WERI-Rb-1 (cell line): ENCODE measurements at regions not wholly inside any gene's neighbourhood (a gene's known extent, or its start where the extent isn't known, plus 50 kb on each side); places are given as distances from the start of the nearest gene placed in this dataset.

Experiments used
- DNase-seq: peaks from one replicate; pipeline ENCODE4 v3.0.0-alpha.2; 2020
- H3K27ac ChIP-seq: fragments of 250-450 bp; sonication (Bioruptor Pico); 2 replicates; pipeline ENCODE4 v1.5.1; 2020; ENCODE audit warnings: mild to moderate bottlenecking, moderate library complexity
- H3K27me3 ChIP-seq: fragments of 250-450 bp; sonication (Bioruptor Pico); 2 replicates; pipeline ENCODE4 v1.5.1; 2021; ENCODE audit warnings: mild to moderate bottlenecking, low read depth, moderate library complexity; ENCODE audit not compliant: insufficient read depth, severe bottlenecking
- H3K36me3 ChIP-seq: fragments of 250-450 bp; sonication (Bioruptor Pico); 2 replicates; pipeline ENCODE4 v1.5.1; 2020; ENCODE audit warnings: mild to moderate bottlenecking, moderate library complexity
- H3K4me3 ChIP-seq: 2 replicates; pipeline ENCODE4 v1.5.1; 2011; ENCODE audit warnings: low read depth, mild to moderate bottlenecking, control low read depth, low read length
- H3K9me3 ChIP-seq: fragments of 250-450 bp; sonication (Bioruptor Pico); 2 replicates; pipeline ENCODE4 v1.5.1; 2021; ENCODE audit warnings: mild to moderate bottlenecking, moderate library complexity; ENCODE audit not compliant: severe bottlenecking
- CTCF ChIP-seq: IDR thresholded peaks from 2 replicates; pipeline ENCODE4 v1.5.1; 2011; ENCODE audit warnings: low read depth, mild to moderate bottlenecking, control low read depth, inconsistent platforms, low read length

- Histone ChIP-seq H3K9me3 (peaks cover 2% of the 10 kb centered on the region), H3K36me3 (no peaks in the 10 kb centered on the region), H3K4me3 (no peak overlapping the region), H3K27ac (no peak overlapping the region), H3K27me3 (no peaks in the 10 kb centered on the region)
- DNase-seq = no peak
- TF ChIP-seq CTCF = no peak
Observed at GRCh38 chr6:10014557-10014956, 400.3 kb downstream of the TFAP2A start.

GRCh38 chr6:10000551-10000950 lies 414.3 kb downstream of the TFAP2A start:
- no peaks in the 10 kb centered on the region for H3K27me3 ChIP-seq
- H3K9me3 ChIP-seq = peaks cover 4% of the 10 kb centered on the region
- DNase-seq = no peak
- H3K27ac ChIP-seq = no peak overlapping the region
- no peaks in the 10 kb centered on the region for H3K36me3 ChIP-seq
- no peak for TF ChIP-seq CTCF
- H3K4me3 ChIP-seq = no peak overlapping the region

- TF ChIP-seq CTCF = no peak
- Histone ChIP-seq H3K36me3 (no peaks in the 10 kb centered on the region), H3K27me3 (no peaks in the 10 kb centered on the region), H3K9me3 (peaks cover 4% of the 10 kb centered on the region), H3K4me3 (no peak overlapping the region), H3K27ac (no peak overlapping the region)
- DNase-seq = no peak
Observed at GRCh38 chr6:9999796-10000195, 415.1 kb downstream of the TFAP2A start.

GRCh38 chr6:9986273-9986672 lies 428.6 kb downstream of the TFAP2A start:
- no peaks in the 10 kb centered on the region for H3K27me3 ChIP-seq
- H3K4me3 ChIP-seq = no peak overlapping the region
- no peak for TF ChIP-seq CTCF
- H3K36me3 ChIP-seq = no peaks in the 10 kb centered on the region
- no peak for DNase-seq
- H3K9me3 ChIP-seq = peaks cover 9% of the 10 kb centered on the region
- no peak overlapping the region for H3K27ac ChIP-seq

- no peak for TF ChIP-seq CTCF
- no peak for DNase-seq
- Histone ChIP-seq H3K4me3 (no peak overlapping the region), H3K27ac (no peak overlapping the region), H3K27me3 (no peaks in the 10 kb centered on the region), H3K9me3 (peaks cover 9% of the 10 kb centered on the region), H3K36me3 (no peaks in the 10 kb centered on the region)
Observed at GRCh38 chr6:9985481-9985880, 429.4 kb downstream of the TFAP2A start.

- Histone ChIP-seq H3K27me3 (no peaks in the 10 kb centered on the region), H3K9me3 (peaks cover 9% of the 10 kb centered on the region), H3K27ac (no peak overlapping the region), H3K36me3 (no peaks in the 10 kb centered on the region), H3K4me3 (no peak overlapping the region)
- no peak for TF ChIP-seq CTCF
- DNase-seq = no peak
Observed at GRCh38 chr6:9984607-9985006, 430.3 kb downstream of the TFAP2A start.
